K562 (cell line): ENCODE measurements at regions not wholly inside any gene's neighbourhood (a gene's known extent, or its start where the extent isn't known, plus 50 kb on each side); places are given as distances from the start of the nearest gene placed in this dataset.

Experiments used
- ATAC-seq: fragments of 200-7000 bp; cut with Tn5 transposase; 3 replicates; pipeline ENCODE4 v1.9.1; 2020; ENCODE audit warnings: moderate library complexity
- BruUV-seq: library from RNA; stranded (reverse); fragments of 400-500 nt; replicated peaks from 2 replicates; lab custom pipeline; 2021; lab: Mats Ljungman, UMichigan
- CTCF ChIA-PET: fragments of 300-600 bp; formaldehyde crosslinking; extraction: SDS; loops from one replicate; lab custom pipeline; 2021; ENCODE audit warnings: low intra/inter-chr PET ratio; lab: Yijun Ruan, JAX
- POLR2A ChIA-PET: fragments of 300-600, 350-650 bp; sonication (Branson Sonifier 250); formaldehyde crosslinking; extraction: SDS; loops from one replicate; lab custom pipeline; 2021; ENCODE audit warnings: antibody characterized with exemption, inconsistent platforms; lab: Yijun Ruan, JAX
- DNase-seq, 4 experiments: peaks; one replicate each; pipeline versions ENCODE4 v3.0.0 to v3.0.0-alpha.2; 2011 to 2018; ENCODE audit warnings: low spot score in 3 of 4, mixed read lengths in 3 of 4; ENCODE audit errors: extremely low read depth in 1 of 4
- FAIRE-seq: peaks from 2 replicates; lab custom pipeline; 2011; peaks lifted over from hg19 to GRCh38; lab: Jason Lieb, UNC
- H2AFZ ChIP-seq: 2 replicates; pipeline ENCODE4 v1.6.0; 2011; ENCODE audit warnings: low read depth, low read length, control low read depth, inconsistent platforms
- H3K27ac ChIP-seq: fragments of 200-600 bp; 3 replicates; pipeline ENCODE4 v1.8.0; 2011; ENCODE audit warnings: low read depth, mild to moderate bottlenecking, control low read depth, inconsistent platforms, low read length, moderate library complexity, mixed read lengths; ENCODE audit errors: extremely low read depth
- H3K27me3 ChIP-seq, 2 experiments: fragments of 300-600 bp in 1 of 2; 2 replicates in 1 of 2; 3 replicates in 1 of 2; pipeline versions ENCODE4 v1.6.0 to v1.8.0; 2011; ENCODE audit warnings: inconsistent platforms in 2 of 2, low read length in 2 of 2, mild to moderate bottlenecking in 1 of 2, mixed read lengths in 1 of 2, moderate library complexity in 1 of 2; ENCODE audit not compliant: control insufficient read depth in 2 of 2, insufficient read depth in 2 of 2
- H3K36me3 ChIP-seq: fragments of 300-600 bp; 3 replicates; pipeline ENCODE4 v1.8.0; 2011; ENCODE audit warnings: mild to moderate bottlenecking, low read length, inconsistent platforms; ENCODE audit not compliant: control insufficient read depth, insufficient read depth
- H3K4me1 ChIP-seq, 2 experiments: fragments of 200-600 bp in 1 of 2; replicated peaks in 1 of 2; 2 replicates in 1 of 2; 3 replicates in 1 of 2; pipeline versions ENCODE4 v1.5.1 to v1.8.0; 2011; ENCODE audit warnings: inconsistent platforms in 2 of 2, low read length in 2 of 2, mild to moderate bottlenecking in 1 of 2, mixed read lengths in 1 of 2, moderate library complexity in 1 of 2; ENCODE audit not compliant: control insufficient read depth in 2 of 2, insufficient read depth in 2 of 2
- H3K4me2 ChIP-seq: 2 replicates; pipeline ENCODE4 v1.6.1; 2011; ENCODE audit warnings: low read length, control low read depth, inconsistent platforms, mixed read lengths; ENCODE audit not compliant: insufficient read depth
- H3K4me3 ChIP-seq: fragments of 200-600 bp; sonication (generic), shearing (Covaris generic); 2 replicates; pipeline ENCODE4 v1.5.1; 2016; ENCODE audit warnings: control low read depth, inconsistent platforms
- H3K79me2 ChIP-seq: fragments of 200-600 bp; 3 replicates; pipeline ENCODE4 v1.8.0; 2011; ENCODE audit warnings: low read length, inconsistent platforms; ENCODE audit not compliant: control insufficient read depth, insufficient read depth
- H3K9ac ChIP-seq, 2 experiments: 2 replicates each; pipeline versions ENCODE4 v1.6.0 to v1.6.1; 2011; ENCODE audit warnings: low read depth in 2 of 2, low read length in 2 of 2, control low read depth in 1 of 2, inconsistent platforms in 1 of 2, mild to moderate bottlenecking in 1 of 2, mixed read lengths in 1 of 2; ENCODE audit not compliant: insufficient read depth in 1 of 2
- H3K9me1 ChIP-seq: one replicate; pipeline ENCODE4 v1.6.0; 2011; ENCODE audit warnings: inconsistent platforms, mild to moderate bottlenecking, low read length, moderate library complexity; ENCODE audit not compliant: control insufficient read depth, insufficient read depth
- H3K9me3 ChIP-seq: replicated peaks from 2 replicates; pipeline ENCODE4 v1.5.1; 2011; ENCODE audit warnings: low read depth, low read length, inconsistent platforms; ENCODE audit not compliant: control insufficient read depth, insufficient read depth
- H4K20me1 ChIP-seq: replicated peaks from 2 replicates; pipeline ENCODE4 v1.6.1; 2011; ENCODE audit warnings: low read length, inconsistent platforms, mixed read lengths; ENCODE audit not compliant: control insufficient read depth, insufficient read depth
- CREB1 ChIP-seq, 2 experiments: sonication (generic) in 1 of 2; formaldehyde crosslinking in 1 of 2; IDR thresholded peaks; 2 replicates each; pipeline versions ENCODE4 v1.6.1 to v1.8.0; 2012 to 2022; ENCODE audit warnings: inconsistent platforms in 1 of 2, mild to moderate bottlenecking in 1 of 2, missing genetic modification reagents in 1 of 2, moderate library complexity in 1 of 2
- JUNB ChIP-seq: fragments of 450-650 bp; formaldehyde crosslinking; conservative IDR thresholded peaks from 2 replicates; pipeline ENCODE4 v1.4.0; 2020; ENCODE audit warnings: mild to moderate bottlenecking
- POLR2H ChIP-seq: IDR thresholded peaks from 2 replicates; pipeline ENCODE4 v1.6.1; 2016; ENCODE audit warnings: missing genetic modification characterization, low read depth, mild to moderate bottlenecking, control low read depth, missing compliant biosample characterization, moderate library complexity
- PYGO2 ChIP-seq: fragments of 450-650 bp; IDR thresholded peaks from 2 replicates; pipeline ENCODE4 v1.6.1; 2016; ENCODE audit warnings: mild to moderate bottlenecking, missing genetic modification characterization, moderate library complexity, missing compliant biosample characterization
- TARDBP ChIP-seq: fragments of 450-650 bp; IDR thresholded peaks from 2 replicates; pipeline ENCODE4 v1.6.1; 2016
- TRIM24 ChIP-seq, 2 experiments: fragments of 450-650 bp; IDR thresholded peaks; 2 replicates each; pipeline ENCODE4 v1.6.1; 2016
- XRCC4 ChIP-seq: IDR thresholded peaks from one replicate; pipeline ENCODE4 v1.6.1; 2011; ENCODE audit not compliant: insufficient read depth, insufficient read length; ENCODE audit errors: extremely low read depth
- ZNF124 ChIP-seq: sonication (generic); formaldehyde crosslinking; IDR thresholded peaks from 2 replicates; pipeline ENCODE4 v1.8.1; 2022; ENCODE audit warnings: missing genetic modification reagents
- ZNF133 ChIP-seq: fragments of 250-450 bp; sonication (Bioruptor Pico); IDR thresholded peaks from 2 replicates; pipeline ENCODE4 v1.4.0; 2020; ENCODE audit warnings: mild to moderate bottlenecking
- ZNF3 ChIP-seq: fragments of 250-450 bp; sonication (Bioruptor Pico); IDR thresholded peaks from 2 replicates; pipeline ENCODE4 v1.5.0; 2021; ENCODE audit warnings: mild to moderate bottlenecking, moderate library complexity
- ZZZ3 ChIP-seq: fragments of 450-650 bp; IDR thresholded peaks from 2 replicates; pipeline ENCODE4 v1.6.1; 2016; ENCODE audit warnings: antibody characterized with exemption, mild to moderate bottlenecking, moderate library complexity
- WGBS: fragments of 100-300 bp; shearing (Covaris generic); methylation state at CpG from one replicate; pipeline ENCODE4 v1.1.6; 2016; ENCODE audit warnings: low coverage, mixed read lengths; ENCODE audit not compliant: insufficient coverage; ENCODE audit errors: missing lambda C conversion rate; 5-methylcytosine and 5-hydroxymethylcytosine counted together
- in situ Hi-C: fragments of 300-500 bp; cut with MboI; formaldehyde crosslinking; loops from 4 replicates; pipeline ENCODE4 v1.15.0; 2018; ENCODE audit warnings: inconsistent platforms, mixed read lengths
- intact Hi-C: fragments of 100-400 bp; cut with micrococcal nuclease; formaldehyde crosslinking; loops from 2 replicates; pipeline ENCODE4 v1.14.2; 2022
- TF ChIP-seq, protein P1 (sequence below): sonication (generic); formaldehyde crosslinking; IDR thresholded peaks from 2 replicates; pipeline ENCODE4 v1.8.1; 2023; ENCODE audit warnings: mild to moderate bottlenecking, missing genetic modification reagents
- TF ChIP-seq, protein P2 (sequence below): fragments of 250-450 bp; sonication (Bioruptor Pico); IDR thresholded peaks from 2 replicates; pipeline ENCODE4 v1.5.0; 2020; ENCODE audit warnings: mild to moderate bottlenecking
- TF ChIP-seq, protein P3 (sequence below): sonication (generic); formaldehyde crosslinking; IDR thresholded peaks from 2 replicates; pipeline ENCODE4 v1.9.0; 2022; ENCODE audit warnings: mild to moderate bottlenecking, missing genetic modification reagents
- TF ChIP-seq, protein P4 (sequence below): fragments of 450-650 bp; IDR thresholded peaks from 2 replicates; pipeline ENCODE4 v1.6.1; 2016; ENCODE audit warnings: low read depth, mild to moderate bottlenecking, moderate library complexity
- TF ChIP-seq, protein P5 (sequence below): fragments of 450-650 bp; IDR thresholded peaks from 2 replicates; pipeline ENCODE4 v1.7.1; 2018; ENCODE audit warnings: mild to moderate bottlenecking, low read depth; ENCODE audit not compliant: partially characterized antibody

DNA sequence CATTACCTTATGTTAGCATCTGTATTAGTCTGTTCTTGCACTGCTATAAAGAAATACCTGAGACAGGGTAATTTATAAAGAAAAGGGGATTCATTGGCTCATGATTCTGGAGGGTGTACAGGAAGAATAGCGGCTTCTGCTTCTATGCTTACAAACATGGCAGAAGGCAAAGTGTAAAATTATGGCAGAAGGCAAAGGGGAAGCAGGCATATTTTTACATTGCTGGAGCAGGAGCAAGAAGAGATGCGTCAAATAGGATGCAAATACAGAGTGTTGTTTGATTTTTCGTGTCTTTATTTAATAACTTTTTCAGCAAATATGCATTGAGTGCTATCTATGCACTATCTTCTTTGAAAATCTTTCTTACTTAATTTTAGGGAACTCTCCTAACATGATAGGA, 210.7 kb upstream of the SSTR1 start (continued):
- no peak for TF ChIP-seq CREB1 (IDR thresholded peaks at IDR 0.05)
- no peak for TF ChIP-seq CREB1 (CRISPR knock-in tag; IDR thresholded peaks at IDR 0.05)
- TF ChIP-seq XRCC4, result no peak
- no peak for TF ChIP-seq ZNF133 (CRISPR knock-in tag)
- TF ChIP-seq, protein P1, sequence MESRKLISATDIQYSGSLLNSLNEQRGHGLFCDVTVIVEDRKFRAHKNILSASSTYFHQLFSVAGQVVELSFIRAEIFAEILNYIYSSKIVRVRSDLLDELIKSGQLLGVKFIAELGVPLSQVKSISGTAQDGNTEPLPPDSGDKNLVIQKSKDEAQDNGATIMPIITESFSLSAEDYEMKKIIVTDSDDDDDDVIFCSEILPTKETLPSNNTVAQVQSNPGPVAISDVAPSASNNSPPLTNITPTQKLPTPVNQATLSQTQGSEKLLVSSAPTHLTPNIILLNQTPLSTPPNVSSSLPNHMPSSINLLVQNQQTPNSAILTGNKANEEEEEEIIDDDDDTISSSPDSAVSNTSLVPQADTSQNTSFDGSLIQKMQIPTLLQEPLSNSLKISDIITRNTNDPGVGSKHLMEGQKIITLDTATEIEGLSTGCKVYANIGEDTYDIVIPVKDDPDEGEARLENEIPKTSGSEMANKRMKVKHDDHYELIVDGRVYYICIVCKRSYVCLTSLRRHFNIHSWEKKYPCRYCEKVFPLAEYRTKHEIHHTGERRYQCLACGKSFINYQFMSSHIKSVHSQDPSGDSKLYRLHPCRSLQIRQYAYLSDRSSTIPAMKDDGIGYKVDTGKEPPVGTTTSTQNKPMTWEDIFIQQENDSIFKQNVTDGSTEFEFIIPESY, result no peak

DNA sequence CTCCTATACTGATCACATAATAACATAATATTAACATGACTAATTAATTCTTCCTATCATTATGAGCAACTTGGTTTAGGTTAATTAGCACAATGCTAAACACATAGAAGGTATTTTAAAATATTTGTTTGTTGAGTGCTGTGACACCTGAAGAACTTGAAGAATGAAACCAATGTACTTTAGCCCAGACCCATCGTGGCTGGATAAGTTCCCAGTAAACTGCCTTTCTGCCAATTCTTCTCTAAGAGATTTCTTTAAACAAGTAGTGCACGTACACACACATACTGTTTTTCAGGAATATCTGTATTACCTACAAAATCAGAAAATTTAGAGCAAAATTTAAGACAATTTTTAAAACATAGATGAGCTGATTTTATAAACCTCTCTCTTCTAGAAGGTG, 207.4 kb upstream of the SSTR1 start:
- no peaks in the 10 kb centered on the region for H3K4me1 ChIP-seq
- H3K4me3 ChIP-seq, result no peak overlapping the region
- CTCF ChIA-PET, result no interaction called here
- no peak overlapping the region for H3K27ac ChIP-seq
- H3K4me2 ChIP-seq, result no peak overlapping the region
- H3K27me3 ChIP-seq, result no peaks in the 10 kb centered on the region
- H4K20me1 ChIP-seq, result no peaks in the 10 kb centered on the region
- intact Hi-C loops (no loop called here), in situ Hi-C loops (no loop called here)
- no peaks in the 10 kb centered on the region for H3K9me1 ChIP-seq
- DNase-seq, result no peak
- no peak for ATAC-seq
- no peak overlapping the region for H2AFZ ChIP-seq
- no peaks in the 10 kb centered on the region for H3K79me2 ChIP-seq
- POLR2A ChIA-PET, result no interaction called here
- no peak overlapping the region for H3K9ac ChIP-seq
- WGBS, result 0% methylated on average over 2 of the region's 2 CpGs
- H3K9me3 ChIP-seq, result no peaks in the 10 kb centered on the region
- no peak for FAIRE-seq
- BruUV-seq, result no TSS peak
- H3K36me3 ChIP-seq, result no peaks in the 10 kb centered on the region
- TF ChIP-seq TARDBP, result no peak
- no peak for TF ChIP-seq ZNF3 (CRISPR knock-in tag)
- no peak for TF ChIP-seq JUNB (CRISPR knock-in tag)
- TF ChIP-seq TRIM24 (IDR thresholded peaks at IDR 0.05), result no peak
- TF ChIP-seq, protein P2, sequence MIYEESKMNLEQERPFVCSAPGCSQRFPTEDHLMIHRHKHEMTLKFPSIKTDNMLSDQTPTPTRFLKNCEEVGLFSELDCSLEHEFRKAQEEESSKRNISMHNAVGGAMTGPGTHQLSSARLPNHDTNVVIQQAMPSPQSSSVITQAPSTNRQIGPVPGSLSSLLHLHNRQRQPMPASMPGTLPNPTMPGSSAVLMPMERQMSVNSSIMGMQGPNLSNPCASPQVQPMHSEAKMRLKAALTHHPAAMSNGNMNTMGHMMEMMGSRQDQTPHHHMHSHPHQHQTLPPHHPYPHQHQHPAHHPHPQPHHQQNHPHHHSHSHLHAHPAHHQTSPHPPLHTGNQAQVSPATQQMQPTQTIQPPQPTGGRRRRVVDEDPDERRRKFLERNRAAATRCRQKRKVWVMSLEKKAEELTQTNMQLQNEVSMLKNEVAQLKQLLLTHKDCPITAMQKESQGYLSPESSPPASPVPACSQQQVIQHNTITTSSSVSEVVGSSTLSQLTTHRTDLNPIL, result no peak
- TF ChIP-seq PYGO2, result no peak
- TF ChIP-seq ZNF124 (CRISPR knock-in tag), result no peak
- TF ChIP-seq POLR2H, result no peak
- TF ChIP-seq, protein P3, sequence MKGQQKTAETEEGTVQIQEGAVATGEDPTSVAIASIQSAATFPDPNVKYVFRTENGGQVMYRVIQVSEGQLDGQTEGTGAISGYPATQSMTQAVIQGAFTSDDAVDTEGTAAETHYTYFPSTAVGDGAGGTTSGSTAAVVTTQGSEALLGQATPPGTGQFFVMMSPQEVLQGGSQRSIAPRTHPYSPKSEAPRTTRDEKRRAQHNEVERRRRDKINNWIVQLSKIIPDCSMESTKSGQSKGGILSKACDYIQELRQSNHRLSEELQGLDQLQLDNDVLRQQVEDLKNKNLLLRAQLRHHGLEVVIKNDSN, result no peak
- TF ChIP-seq, protein P4, sequence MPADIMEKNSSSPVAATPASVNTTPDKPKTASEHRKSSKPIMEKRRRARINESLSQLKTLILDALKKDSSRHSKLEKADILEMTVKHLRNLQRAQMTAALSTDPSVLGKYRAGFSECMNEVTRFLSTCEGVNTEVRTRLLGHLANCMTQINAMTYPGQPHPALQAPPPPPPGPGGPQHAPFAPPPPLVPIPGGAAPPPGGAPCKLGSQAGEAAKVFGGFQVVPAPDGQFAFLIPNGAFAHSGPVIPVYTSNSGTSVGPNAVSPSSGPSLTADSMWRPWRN, result no peak
- no peak for TF ChIP-seq ZZZ3
- TF ChIP-seq, protein P5, sequence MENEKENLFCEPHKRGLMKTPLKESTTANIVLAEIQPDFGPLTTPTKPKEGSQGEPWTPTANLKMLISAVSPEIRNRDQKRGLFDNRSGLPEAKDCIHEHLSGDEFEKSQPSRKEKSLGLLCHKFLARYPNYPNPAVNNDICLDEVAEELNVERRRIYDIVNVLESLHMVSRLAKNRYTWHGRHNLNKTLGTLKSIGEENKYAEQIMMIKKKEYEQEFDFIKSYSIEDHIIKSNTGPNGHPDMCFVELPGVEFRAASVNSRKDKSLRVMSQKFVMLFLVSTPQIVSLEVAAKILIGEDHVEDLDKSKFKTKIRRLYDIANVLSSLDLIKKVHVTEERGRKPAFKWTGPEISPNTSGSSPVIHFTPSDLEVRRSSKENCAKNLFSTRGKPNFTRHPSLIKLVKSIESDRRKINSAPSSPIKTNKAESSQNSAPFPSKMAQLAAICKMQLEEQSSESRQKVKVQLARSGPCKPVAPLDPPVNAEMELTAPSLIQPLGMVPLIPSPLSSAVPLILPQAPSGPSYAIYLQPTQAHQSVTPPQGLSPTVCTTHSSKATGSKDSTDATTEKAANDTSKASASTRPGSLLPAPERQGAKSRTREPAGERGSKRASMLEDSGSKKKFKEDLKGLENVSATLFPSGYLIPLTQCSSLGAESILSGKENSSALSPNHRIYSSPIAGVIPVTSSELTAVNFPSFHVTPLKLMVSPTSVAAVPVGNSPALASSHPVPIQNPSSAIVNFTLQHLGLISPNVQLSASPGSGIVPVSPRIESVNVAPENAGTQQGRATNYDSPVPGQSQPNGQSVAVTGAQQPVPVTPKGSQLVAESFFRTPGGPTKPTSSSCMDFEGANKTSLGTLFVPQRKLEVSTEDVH, result no peak
